OCI-LY3 (cell line): ENCODE measurements at regions not wholly inside any gene's neighbourhood (a gene's known extent, or its start where the extent isn't known, plus 50 kb on each side); places are given as distances from the start of the nearest gene placed in this dataset.

Source experiments
- EZH2phosphoT487 ChIP-seq: fragments of 200-600 bp; shearing (Covaris generic); IDR thresholded peaks from 2 replicates; pipeline ENCODE4 v1.6.1; 2018; ENCODE audit warnings: antibody characterized with exemption, mixed run types, low read depth
- TF ChIP-seq, protein P1 (sequence below): fragments of 200-600, 300-600 bp; sonication (generic); IDR thresholded peaks from 2 replicates; pipeline ENCODE4 v1.5.1; 2014; ENCODE audit warnings: antibody characterized with exemption, low read length, low read depth

DNA sequence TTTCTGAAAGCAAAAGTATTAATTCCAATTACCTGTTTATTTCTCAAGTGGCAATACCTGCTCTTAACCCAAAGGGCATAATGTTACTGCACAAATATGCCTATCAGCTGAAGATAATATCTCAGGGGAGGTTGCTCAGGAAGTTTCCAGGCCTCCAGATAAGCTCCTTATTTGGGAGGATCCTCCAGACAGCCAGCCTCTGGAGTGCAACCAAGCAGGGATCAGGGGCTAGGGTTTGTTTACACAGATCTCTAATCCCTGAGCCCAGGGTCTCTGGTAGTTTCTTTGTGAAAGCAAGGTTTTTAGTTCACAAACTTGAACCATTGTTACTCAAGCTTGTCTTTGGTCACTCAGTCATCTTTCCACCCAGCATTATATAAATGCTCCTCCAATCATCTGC lies 124.4 kb downstream of the SLC38A4 start:
- TF ChIP-seq, protein P1, sequence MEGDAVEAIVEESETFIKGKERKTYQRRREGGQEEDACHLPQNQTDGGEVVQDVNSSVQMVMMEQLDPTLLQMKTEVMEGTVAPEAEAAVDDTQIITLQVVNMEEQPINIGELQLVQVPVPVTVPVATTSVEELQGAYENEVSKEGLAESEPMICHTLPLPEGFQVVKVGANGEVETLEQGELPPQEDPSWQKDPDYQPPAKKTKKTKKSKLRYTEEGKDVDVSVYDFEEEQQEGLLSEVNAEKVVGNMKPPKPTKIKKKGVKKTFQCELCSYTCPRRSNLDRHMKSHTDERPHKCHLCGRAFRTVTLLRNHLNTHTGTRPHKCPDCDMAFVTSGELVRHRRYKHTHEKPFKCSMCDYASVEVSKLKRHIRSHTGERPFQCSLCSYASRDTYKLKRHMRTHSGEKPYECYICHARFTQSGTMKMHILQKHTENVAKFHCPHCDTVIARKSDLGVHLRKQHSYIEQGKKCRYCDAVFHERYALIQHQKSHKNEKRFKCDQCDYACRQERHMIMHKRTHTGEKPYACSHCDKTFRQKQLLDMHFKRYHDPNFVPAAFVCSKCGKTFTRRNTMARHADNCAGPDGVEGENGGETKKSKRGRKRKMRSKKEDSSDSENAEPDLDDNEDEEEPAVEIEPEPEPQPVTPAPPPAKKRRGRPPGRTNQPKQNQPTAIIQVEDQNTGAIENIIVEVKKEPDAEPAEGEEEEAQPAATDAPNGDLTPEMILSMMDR = no peak
- no peak for TF ChIP-seq EZH2phosphoT487
